Skeletal muscle tissue (tissue), 3 donors: ENCODE measurements at regions not wholly inside any gene's neighbourhood (a gene's known extent, or its start where the extent isn't known, plus 50 kb on each side); places are given as distances from the start of the nearest gene placed in this dataset.
"Not testable (repeated sequence)": the region's sequence is repeated elsewhere in the genome, so short reads cannot be mapped to it uniquely, and the experiment has no call there.

Source experiments
- H3K27ac ChIP-seq: one replicate; pipeline ENCODE4 v1.7.0; 2013; ENCODE audit warnings: mild to moderate bottlenecking, low read depth, low read length, inconsistent platforms
- H3K27me3 ChIP-seq, 3 donors: one replicate each; pipeline ENCODE4 v1.7.0; 2013; ENCODE audit warnings: low read length in 3 of 3; ENCODE audit not compliant: control insufficient read depth in 3 of 3, insufficient read depth in 3 of 3
- H3K36me3 ChIP-seq, 3 donors: one replicate each; pipeline ENCODE4 v1.7.0; 2013; ENCODE audit warnings: low read length in 3 of 3; ENCODE audit not compliant: control insufficient read depth in 3 of 3, insufficient read depth in 3 of 3
- H3K4me1 ChIP-seq, 3 donors: one replicate each; pipeline ENCODE4 v1.7.0; 2013; ENCODE audit warnings: low read length in 3 of 3, mild to moderate bottlenecking in 3 of 3; ENCODE audit not compliant: control insufficient read depth in 3 of 3, insufficient read depth in 3 of 3
- H3K4me3 ChIP-seq, 3 donors: one replicate each; pipeline ENCODE4 v1.7.0; 2013; ENCODE audit warnings: low read length in 3 of 3
- H3K9ac ChIP-seq, 3 donors: one replicate each; pipeline ENCODE4 v1.7.0; 2013; ENCODE audit warnings: low read length in 3 of 3, mild to moderate bottlenecking in 3 of 3, moderate library complexity in 2 of 3, low read depth in 1 of 3
- H3K9me3 ChIP-seq, 3 donors: one replicate each; pipeline ENCODE4 v1.7.0; 2013; ENCODE audit warnings: low read length in 3 of 3; ENCODE audit not compliant: control insufficient read depth in 3 of 3
- donor health status: Osteomylitis.

- no peaks in the 10 kb centered on the region for H3K36me3 ChIP-seq
- H3K4me1 ChIP-seq = peaks cover 0 to 2% (median 0%) of the 10 kb centered on the region in 3 donors
- H3K4me3 ChIP-seq = no peak overlapping the region
- H3K9ac ChIP-seq = no peak overlapping the region
- H3K27ac ChIP-seq = no peak overlapping the region
- H3K27me3 ChIP-seq = no peaks in the 10 kb centered on the region
- no peaks in the 10 kb centered on the region for H3K9me3 ChIP-seq
These were observed 286.6 kb upstream of the KITLG start for GRCh38 chr12:88866881-88867280.

- Histone ChIP-seq H3K4me3 (no peak overlapping the region), H3K4me1 (peaks cover 0 to 2% (median 0%) of the 10 kb centered on the region in 3 donors), H3K9ac (no peak overlapping the region), H3K9me3 (no peaks in the 10 kb centered on the region), H3K27ac (no peak overlapping the region), H3K36me3 (no peaks in the 10 kb centered on the region), H3K27me3 (no peaks in the 10 kb centered on the region)
These were observed 285.3 kb upstream of the KITLG start for GRCh38 chr12:88865537-88865936.

GRCh38 chr12:88860851-88861250, 280.6 kb upstream of the KITLG start:
- H3K9me3 ChIP-seq = no peaks in the 10 kb centered on the region
- H3K9ac ChIP-seq = no peak overlapping the region
- H3K4me3 ChIP-seq = no peak overlapping the region
- no peak overlapping the region for H3K27ac ChIP-seq
- H3K36me3 ChIP-seq = no peaks in the 10 kb centered on the region
- H3K4me1 ChIP-seq = no peaks in the 10 kb centered on the region
- H3K27me3 ChIP-seq = no peaks in the 10 kb centered on the region

GRCh38 chr12:88856201-88856600, 275.9 kb upstream of the KITLG start:
- H3K9me3 ChIP-seq = no peaks in the 10 kb centered on the region
- no peaks in the 10 kb centered on the region for H3K4me1 ChIP-seq
- no peak overlapping the region for H3K27ac ChIP-seq

GRCh38 chr12:88855301-88855700, 275.0 kb upstream of the KITLG start:
- Histone ChIP-seq H3K4me3 (no peak overlapping the region), H3K9ac (no peak overlapping the region), H3K9me3 (no peaks in the 10 kb centered on the region), H3K27ac (no peak overlapping the region), H3K36me3 (no peaks in the 10 kb centered on the region), H3K4me1 (no peaks in the 10 kb centered on the region), H3K27me3 (no peaks in the 10 kb centered on the region)

More at GRCh38 chr12:88856201-88856600, 275.9 kb upstream of the KITLG start:
- H3K36me3 ChIP-seq = no peaks in the 10 kb centered on the region
- H3K9ac ChIP-seq = no peak overlapping the region
- H3K4me3 ChIP-seq = no peak overlapping the region
- no peaks in the 10 kb centered on the region for H3K27me3 ChIP-seq

GRCh38 chr12:88854260-88854659, 274.0 kb upstream of the KITLG start:
- Histone ChIP-seq H3K9ac (no peak overlapping the region), H3K4me3 (no peak overlapping the region), H3K27ac (no peak overlapping the region), H3K9me3 (no peaks in the 10 kb centered on the region), H3K4me1 (no peaks in the 10 kb centered on the region), H3K36me3 (no peaks in the 10 kb centered on the region), H3K27me3 (no peaks in the 10 kb centered on the region)

GRCh38 chr12:88847246-88847645, 267.0 kb upstream of the KITLG start:
- not testable (repeated sequence) for H3K36me3 ChIP-seq, H3K27me3 ChIP-seq, H3K9ac ChIP-seq, H3K4me3 ChIP-seq, H3K9me3 ChIP-seq, H3K4me1 ChIP-seq, H3K27ac ChIP-seq

- no peak overlapping the region for H3K4me3 ChIP-seq
- H3K9me3 ChIP-seq = no peaks in the 10 kb centered on the region
- H3K4me1 ChIP-seq = no peaks in the 10 kb centered on the region
- no peaks in the 10 kb centered on the region for H3K36me3 ChIP-seq
- H3K27ac ChIP-seq = no peak overlapping the region
- no peaks in the 10 kb centered on the region for H3K27me3 ChIP-seq
- no peak overlapping the region for H3K9ac ChIP-seq
These were observed 264.2 kb upstream of the KITLG start for GRCh38 chr12:88844426-88844825.

- no peaks in the 10 kb centered on the region for H3K36me3 ChIP-seq
- H3K27ac ChIP-seq = no peak overlapping the region
- no peaks in the 10 kb centered on the region for H3K4me1 ChIP-seq
- H3K4me3 ChIP-seq = no peak overlapping the region
- H3K27me3 ChIP-seq = no peaks in the 10 kb centered on the region
- no peaks in the 10 kb centered on the region for H3K9me3 ChIP-seq
- H3K9ac ChIP-seq = no peak overlapping the region
These were observed 262.0 kb upstream of the KITLG start for GRCh38 chr12:88842314-88842713.

- Histone ChIP-seq H3K4me1 (no peaks in the 10 kb centered on the region), H3K27ac (no peak overlapping the region), H3K9me3 (no peaks in the 10 kb centered on the region), H3K4me3 (no peak overlapping the region), H3K9ac (no peak overlapping the region), H3K36me3 (no peaks in the 10 kb centered on the region), H3K27me3 (no peaks in the 10 kb centered on the region)
These were observed 259.2 kb upstream of the KITLG start for GRCh38 chr12:88839486-88839885.

- no peaks in the 10 kb centered on the region for H3K4me1 ChIP-seq
- no peak overlapping the region for H3K9ac ChIP-seq
These were observed 255.9 kb upstream of the KITLG start for GRCh38 chr12:88836156-88836555.

More at GRCh38 chr12:88836156-88836555, 255.9 kb upstream of the KITLG start:
- no peaks in the 10 kb centered on the region for H3K9me3 ChIP-seq
- H3K36me3 ChIP-seq = no peaks in the 10 kb centered on the region
- H3K4me3 ChIP-seq = no peak overlapping the region
- no peak overlapping the region for H3K27ac ChIP-seq
- no peaks in the 10 kb centered on the region for H3K27me3 ChIP-seq
